Esophagus (tissue), 2 donors: ENCODE measurements at regions not wholly inside any gene's neighbourhood (a gene's known extent, or its start where the extent isn't known, plus 50 kb on each side); places are given as distances from the start of the nearest gene placed in this dataset.

Source experiments
- H3K27ac ChIP-seq, 2 donors: one replicate each; pipeline ENCODE4 v1.5.1; 2013; ENCODE audit warnings: low read depth in 2 of 2, mild to moderate bottlenecking in 2 of 2, inconsistent platforms in 1 of 2, low read length in 1 of 2, moderate library complexity in 1 of 2
- H3K27me3 ChIP-seq, 2 donors: one replicate each; pipeline ENCODE4 v1.6.1; 2013; ENCODE audit warnings: low read length in 2 of 2, control low read depth in 1 of 2, mild to moderate bottlenecking in 1 of 2; ENCODE audit not compliant: insufficient read depth in 2 of 2, control insufficient read depth in 1 of 2
- H3K36me3 ChIP-seq, 2 donors: one replicate each; pipeline ENCODE4 v1.6.1; 2013; ENCODE audit warnings: low read length in 1 of 2; ENCODE audit not compliant: control insufficient read depth in 2 of 2, insufficient read depth in 2 of 2
- H3K4me1 ChIP-seq, 2 donors: one replicate each; pipeline ENCODE4 v1.6.1; 2013; ENCODE audit warnings: low read length in 1 of 2; ENCODE audit not compliant: control insufficient read depth in 2 of 2, insufficient read depth in 2 of 2
- H3K4me3 ChIP-seq, 2 donors: one replicate each; pipeline ENCODE4 v1.5.1; 2013; ENCODE audit warnings: low read length in 2 of 2, mild to moderate bottlenecking in 2 of 2, low read depth in 1 of 2, moderate library complexity in 1 of 2
- H3K9me3 ChIP-seq, 2 donors: one replicate each; pipeline ENCODE4 v1.6.1; 2013; ENCODE audit warnings: mild to moderate bottlenecking in 2 of 2, low read depth in 1 of 2, low read length in 1 of 2, moderate library complexity in 1 of 2; ENCODE audit not compliant: control insufficient read depth in 2 of 2, insufficient read depth in 1 of 2
- WGBS, 2 donors: extraction: QIAGEN DNeasy Blood & Tissue Kit; methylation state at CpG; one replicate each; pipeline ENCODE4 v1.1.7; 2013; 5-methylcytosine and 5-hydroxymethylcytosine counted together
- donor health status: healthy with polysubstance abuse.
- donor health status: Bipolar disorder and iron deficiency.

- Histone ChIP-seq H3K36me3 (no peaks in the 10 kb centered on the region), H3K4me1 (no peaks in the 10 kb centered on the region), H3K27me3 (no peaks in the 10 kb centered on the region), H3K27ac (no peak overlapping the region), H3K4me3 (no peak overlapping the region), H3K9me3 (no peaks in the 10 kb centered on the region)
- 81 to 84% methylated on average over 3 of the region's 3 CpGs for WGBS, 2 donors
These were observed 1132.4 kb downstream of the FLRT2 start for GRCh38 chr14:86662334-86662733.

DNA sequence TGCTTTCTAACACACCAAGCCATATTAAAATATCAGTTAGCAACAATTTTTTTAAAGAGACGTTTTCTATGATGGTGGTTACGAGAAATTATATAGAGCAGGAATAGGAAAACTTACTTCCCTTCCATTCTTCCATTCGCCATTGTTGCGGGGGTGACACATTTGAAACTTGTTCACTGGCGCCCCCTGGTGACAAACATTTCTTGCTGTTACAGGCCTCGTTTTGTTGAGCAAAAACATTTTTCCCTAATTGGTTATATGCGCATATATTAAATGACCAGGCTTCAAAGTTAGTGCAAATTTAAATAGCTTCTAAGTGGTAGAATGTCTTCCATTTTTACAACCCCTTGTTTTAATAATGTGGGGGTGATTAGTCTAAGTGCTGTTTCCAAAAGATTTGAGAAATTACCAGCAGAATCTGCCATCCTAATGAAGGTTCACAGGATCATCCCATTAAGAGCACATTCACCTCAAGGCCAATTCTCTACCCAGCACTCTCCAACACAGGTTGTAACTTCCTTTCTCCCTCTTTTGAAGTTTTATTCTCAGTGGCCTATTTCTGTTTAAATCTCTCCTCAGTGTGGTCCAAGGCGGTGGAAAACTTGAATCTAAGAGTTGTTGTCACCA, 1124.7 kb downstream of the FLRT2 start:
- Histone ChIP-seq H3K9me3 (no peaks in the 10 kb centered on the region), H3K36me3 (no peaks in the 10 kb centered on the region), H3K4me3 (no peak overlapping the region), H3K27me3 (no peaks in the 10 kb centered on the region), H3K27ac (no peak overlapping the region), H3K4me1 (no peaks in the 10 kb centered on the region)
- 63 to 66% methylated on average over 8 of the region's 8 CpGs for WGBS, 2 donors

- H3K4me3 ChIP-seq = no peak overlapping the region
- no peaks in the 10 kb centered on the region for H3K36me3 ChIP-seq
- H3K27ac ChIP-seq = no peak overlapping the region
- H3K9me3 ChIP-seq = no peaks in the 10 kb centered on the region
- WGBS, 2 donors = 74 to 76% methylated on average over 4 of the region's 4 CpGs
- H3K27me3 ChIP-seq = no peaks in the 10 kb centered on the region
- H3K4me1 ChIP-seq = no peaks in the 10 kb centered on the region
These were observed 1122.6 kb downstream of the FLRT2 start for GRCh38 chr14:86652526-86652925.

GRCh38 chr14:86646696-86647690, 1117.0 kb downstream of the FLRT2 start:
- H3K27me3 ChIP-seq = no peaks in the 10 kb centered on the region
- 79 to 85% methylated on average over 4 of the region's 4 CpGs for whole genome bisulfite sequencing, 2 donors
- H3K27ac ChIP-seq = no peak overlapping the region
- peaks cover 0 to 9% of the 10 kb centered on the region in 2 donors for H3K9me3 ChIP-seq
- H3K4me3 ChIP-seq = no peak overlapping the region
- no peaks in the 10 kb centered on the region for H3K4me1 ChIP-seq
- no peaks in the 10 kb centered on the region for H3K36me3 ChIP-seq

DNA sequence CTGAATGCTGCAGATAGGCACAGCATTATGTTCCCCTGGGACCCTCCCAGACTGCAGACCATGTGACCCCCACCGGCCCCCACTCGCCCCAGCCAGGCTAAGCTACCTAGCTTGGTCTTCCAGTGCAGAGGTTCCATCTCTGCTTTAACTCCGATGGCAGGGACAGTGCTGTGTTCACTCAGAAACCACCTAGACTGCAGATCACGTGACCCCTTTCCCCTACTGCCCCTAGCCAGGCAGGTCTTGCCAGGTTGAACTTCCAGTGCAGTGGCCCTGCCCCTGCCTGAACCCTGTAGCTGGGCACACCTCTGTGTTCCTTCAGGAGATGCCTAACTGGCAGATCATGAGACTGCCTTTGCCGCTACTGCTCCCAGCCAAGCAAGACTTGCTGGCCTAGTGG, 1116.2 kb downstream of the FLRT2 start:
- Histone ChIP-seq H3K4me3 (no peak overlapping the region), H3K4me1 (no peaks in the 10 kb centered on the region), H3K9me3 (peaks cover 0 to 9% of the 10 kb centered on the region in 2 donors), H3K27ac (no peak overlapping the region), H3K36me3 (no peaks in the 10 kb centered on the region), H3K27me3 (no peaks in the 10 kb centered on the region)
- WGBS, 2 donors = 86 to 89% methylated on average over 5 of the region's 5 CpGs

DNA sequence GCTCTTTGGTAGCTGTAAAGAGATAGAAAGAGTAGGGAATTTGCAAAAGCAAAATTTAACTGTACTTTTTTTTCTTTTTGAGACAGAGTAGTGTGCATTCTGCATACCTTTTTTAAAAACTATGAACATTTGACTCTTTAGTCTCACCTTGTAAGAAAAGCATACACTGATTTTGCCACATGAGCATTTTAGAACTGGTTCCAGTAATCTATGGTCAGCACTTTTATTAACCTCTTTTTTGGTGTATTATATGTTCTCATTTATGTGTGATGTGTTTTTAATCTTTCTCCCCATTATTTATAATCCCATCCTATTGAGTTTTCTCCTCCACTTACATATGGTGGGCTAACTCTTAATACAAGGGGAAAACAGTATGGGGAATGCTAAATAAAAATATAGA, 1111.4 kb downstream of the FLRT2 start:
- Histone ChIP-seq H3K4me1 (no peaks in the 10 kb centered on the region), H3K36me3 (no peaks in the 10 kb centered on the region), H3K9me3 (peaks cover 0 to 6% of the 10 kb centered on the region in 2 donors), H3K27ac (no peak overlapping the region), H3K27me3 (no peaks in the 10 kb centered on the region), H3K4me3 (no peak overlapping the region)

GRCh38 chr14:86640288-86640687, 1110.3 kb downstream of the FLRT2 start:
- Histone ChIP-seq H3K27ac (no peak overlapping the region), H3K36me3 (no peaks in the 10 kb centered on the region), H3K27me3 (no peaks in the 10 kb centered on the region), H3K4me3 (no peak overlapping the region), H3K4me1 (no peaks in the 10 kb centered on the region), H3K9me3 (no peaks in the 10 kb centered on the region)
- WGBS, 2 donors = 59 to 64% methylated on average over 3 of the region's 3 CpGs

DNA sequence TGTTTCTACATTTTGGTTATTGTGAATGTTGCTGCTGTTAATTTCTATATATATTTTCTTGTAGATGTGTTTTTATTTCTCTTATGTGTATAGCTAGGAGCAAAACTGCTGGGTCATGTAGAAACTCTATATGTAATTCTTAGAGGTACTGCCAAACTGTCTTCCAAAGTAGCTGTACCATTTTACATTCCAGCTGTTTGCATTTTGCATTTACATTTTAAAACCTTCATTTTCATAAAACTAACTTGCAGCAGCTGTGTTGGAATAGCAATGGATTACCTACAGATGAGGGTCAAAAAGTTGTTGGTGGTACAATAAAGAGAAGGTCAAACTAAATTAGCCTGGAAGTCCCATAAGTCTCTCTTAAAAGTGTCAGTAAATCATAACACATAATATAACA, 1109.7 kb downstream of the FLRT2 start:
- H3K4me3 ChIP-seq = no peak overlapping the region
- H3K9me3 ChIP-seq = no peaks in the 10 kb centered on the region
- H3K27ac ChIP-seq = no peak overlapping the region
- H3K27me3 ChIP-seq = no peaks in the 10 kb centered on the region
- H3K36me3 ChIP-seq = no peaks in the 10 kb centered on the region
- H3K4me1 ChIP-seq = no peaks in the 10 kb centered on the region

- Histone ChIP-seq H3K27ac (no peak overlapping the region), H3K27me3 (no peaks in the 10 kb centered on the region), H3K9me3 (no peaks in the 10 kb centered on the region), H3K4me1 (no peaks in the 10 kb centered on the region), H3K4me3 (no peak overlapping the region), H3K36me3 (no peaks in the 10 kb centered on the region)
- 84 to 85% methylated on average over 5 of the region's 5 CpGs for WGBS, 2 donors
These were observed 1109.2 kb downstream of the FLRT2 start for GRCh38 chr14:86639146-86639545.

GRCh38 chr14:86627080-86627479, 1097.1 kb downstream of the FLRT2 start:
- Histone ChIP-seq H3K4me1 (no peaks in the 10 kb centered on the region), H3K36me3 (no peaks in the 10 kb centered on the region), H3K27ac (no peak overlapping the region), H3K27me3 (no peaks in the 10 kb centered on the region), H3K9me3 (peaks cover 0 to 7% of the 10 kb centered on the region in 2 donors), H3K4me3 (no peak overlapping the region)
